Naive B cell (primary cell): ENCODE measurements at regions not wholly inside any gene's neighbourhood (a gene's known extent, or its start where the extent isn't known, plus 50 kb on each side); places are given as distances from the start of the nearest gene placed in this dataset.

Experiments
- ATAC-seq, 2 donors: fragments of 150-1000 bp; cut with Tn5 transposase; 2 replicates each; pipeline ENCODE4 v1.10.0; 2021; ENCODE audit warnings: low read depth in 2 of 2, mild to moderate bottlenecking in 2 of 2, moderate library complexity in 2 of 2
- DNase-seq: peaks from one replicate; pipeline ENCODE4 v3.0.0; 2022
- H3K27ac Mint-ChIP-seq, 6 donors: one replicate each; pipeline ENCODE4 v1.8.0; 2020 to 2022; ENCODE audit warnings: mild to moderate bottlenecking in 6 of 6, mixed read lengths in 6 of 6, moderate library complexity in 5 of 6, inconsistent platforms in 2 of 6
- H3K27me3 Mint-ChIP-seq, 3 donors: one replicate each; pipeline ENCODE4 v1.8.0; 2021 to 2022; ENCODE audit warnings: mixed read lengths in 3 of 3, mild to moderate bottlenecking in 1 of 3
- H3K36me3 Mint-ChIP-seq, 2 donors: one replicate each; pipeline ENCODE4 v1.8.0; 2020 to 2022; ENCODE audit warnings: mixed read lengths in 2 of 2, inconsistent platforms in 1 of 2, mild to moderate bottlenecking in 1 of 2
- H3K4me1 Mint-ChIP-seq, 3 donors: one replicate each; pipeline ENCODE4 v1.8.0; 2020 to 2022; ENCODE audit warnings: mixed read lengths in 3 of 3, inconsistent platforms in 1 of 3, mild to moderate bottlenecking in 1 of 3, moderate library complexity in 1 of 3
- H3K4me3 Mint-ChIP-seq, 8 donors: one replicate each; pipeline ENCODE4 v1.8.0; 2020 to 2022; ENCODE audit warnings: mild to moderate bottlenecking in 8 of 8, mixed read lengths in 8 of 8, moderate library complexity in 8 of 8, inconsistent platforms in 2 of 8
- H3K9me3 Mint-ChIP-seq, 7 donors: one replicate each; pipeline ENCODE4 v1.8.0; 2020 to 2022; ENCODE audit warnings: mixed read lengths in 7 of 7, mild to moderate bottlenecking in 5 of 7, inconsistent platforms in 2 of 7, moderate library complexity in 1 of 7

GRCh38 chr4:123802933-123803332 is 406.3 kb downstream of the SPRY1 start:
- H3K27me3 Mint-ChIP-seq: peaks cover 0 to 12% (median 5%) of the 10 kb centered on the region in 3 donors
- ATAC-seq: no peak

DNA sequence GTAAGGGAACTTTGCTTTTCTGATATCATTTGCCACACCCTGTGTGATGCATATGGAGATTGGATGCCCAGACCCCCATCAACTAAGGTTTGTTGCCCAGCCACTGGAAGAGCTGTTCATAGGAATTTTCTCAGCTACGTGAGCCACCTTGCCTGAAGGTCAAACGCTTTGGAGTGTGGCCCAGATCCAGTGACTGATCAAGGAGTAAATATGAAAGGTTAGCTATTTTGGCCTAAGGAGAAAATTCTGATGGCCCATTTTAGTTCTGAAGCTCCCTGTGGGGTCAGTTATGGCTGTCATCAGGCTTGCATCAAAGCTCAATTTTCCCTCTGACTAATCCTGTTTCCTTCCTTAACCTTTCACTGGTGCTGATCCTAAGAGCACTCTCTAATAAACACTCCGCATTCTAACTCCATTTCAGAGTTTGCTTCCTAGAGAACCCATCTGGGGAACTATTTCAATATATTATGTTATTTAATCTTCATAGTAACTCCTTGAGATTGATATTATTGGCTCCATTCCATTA is 407.7 kb downstream of the SPRY1 start:
- peaks cover 0 to 8% (median 2%) of the 10 kb centered on the region in 7 donors for H3K9me3 Mint-ChIP-seq
- H3K4me3 Mint-ChIP-seq: no peak overlapping the region
- H3K4me1 Mint-ChIP-seq: peaks cover 0 to 2% (median 0%) of the 10 kb centered on the region in 3 donors
- peaks cover 0 to 12% (median 5%) of the 10 kb centered on the region in 3 donors for H3K27me3 Mint-ChIP-seq
- DNase-seq (no peak), ATAC-seq (no peak)
- no peak overlapping the region for H3K27ac Mint-ChIP-seq
- peaks cover 0 to 3% of the 10 kb centered on the region in 2 donors for H3K36me3 Mint-ChIP-seq

More at GRCh38 chr4:123802933-123803332, 406.3 kb downstream of the SPRY1 start:
- DNase-seq: no peak
- Mint-ChIP-seq H3K36me3 (peaks cover 6 to 9% of the 10 kb centered on the region in 2 donors), H3K4me3 (no peak overlapping the region), H3K9me3 (peaks cover 0 to 21% (median 12%) of the 10 kb centered on the region in 7 donors), H3K27ac (no peak overlapping the region), H3K4me1 (peaks cover 0 to 2% (median 0%) of the 10 kb centered on the region in 3 donors)

- Mint-ChIP-seq H3K27ac (no peak overlapping the region), H3K4me1 (peaks cover under 1 to 2% (median 2%) of the 10 kb centered on the region in 3 donors), H3K9me3 (no peaks in the 10 kb centered on the region), H3K4me3 (no peak overlapping the region), H3K36me3 (no peaks in the 10 kb centered on the region), H3K27me3 (peaks cover 0 to 12% (median 5%) of the 10 kb centered on the region in 3 donors)
- ATAC-seq: no peak
- no peak for DNase-seq
Observed at GRCh38 chr4:123806056-123806455, 409.5 kb downstream of the SPRY1 start.

DNA sequence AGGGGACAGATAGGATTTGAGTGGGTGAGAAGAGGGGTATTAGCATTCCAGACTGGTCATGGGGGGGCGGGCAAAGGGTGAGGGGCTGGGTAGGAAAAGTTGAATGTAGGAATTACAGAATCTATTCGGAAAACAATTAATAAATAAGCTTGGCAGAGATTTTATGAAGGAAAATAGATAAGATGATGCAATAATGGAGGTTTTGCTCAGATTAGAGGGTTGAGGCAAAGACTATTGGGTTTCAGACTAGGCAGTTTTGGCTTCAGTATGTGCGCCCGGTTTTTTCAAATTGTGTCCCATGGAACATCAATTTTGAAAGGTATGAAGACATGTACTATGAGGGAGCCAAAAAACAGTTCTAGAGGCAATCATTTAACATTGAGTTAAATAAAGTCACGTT is 410.6 kb downstream of the SPRY1 start:
- Mint-ChIP-seq H3K36me3 (no peaks in the 10 kb centered on the region), H3K27me3 (peaks cover 0 to 10% (median 5%) of the 10 kb centered on the region in 3 donors), H3K27ac (peak overlapping the region in 1 of 6 donors; percentile 26), H3K4me1 (peaks cover 12 to 13% (median 13%) of the 10 kb centered on the region in 3 donors), H3K9me3 (no peaks in the 10 kb centered on the region), H3K4me3 (no peak overlapping the region)
- no peak for ATAC-seq
- DNase-seq: no peak

DNA sequence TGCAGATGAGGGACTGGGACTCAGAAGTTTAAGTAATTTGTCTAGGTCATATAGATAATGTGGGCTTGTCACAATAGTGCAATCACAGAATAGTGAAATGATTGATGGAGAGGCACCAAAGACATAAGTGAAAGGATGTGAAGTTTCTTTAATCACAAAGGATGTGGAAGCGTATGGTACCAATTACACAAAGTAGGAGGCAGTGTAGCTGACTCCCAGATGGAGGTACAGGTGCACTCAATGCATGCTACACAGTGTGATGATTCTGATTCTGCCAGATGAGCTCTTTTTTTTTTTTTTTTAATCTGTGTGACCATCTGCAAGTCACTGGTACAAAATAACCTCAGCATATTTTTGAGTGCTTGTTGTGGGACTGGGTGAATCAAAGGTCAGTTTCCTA is 411.3 kb downstream of the SPRY1 start:
- Mint-ChIP-seq H3K4me3 (no peak overlapping the region), H3K27me3 (peaks cover 0 to 3% (median 0%) of the 10 kb centered on the region in 3 donors), H3K9me3 (no peaks in the 10 kb centered on the region), H3K36me3 (no peaks in the 10 kb centered on the region), H3K27ac (peak overlapping the region in 1 of 6 donors; percentile 26), H3K4me1 (peaks cover 12 to 16% (median 12%) of the 10 kb centered on the region in 3 donors)
- ATAC-seq (no peak), DNase-seq (no peak)

- ATAC-seq: no peak
- DNase-seq: no peak
- Mint-ChIP-seq H3K36me3 (no peaks in the 10 kb centered on the region), H3K27me3 (no peaks in the 10 kb centered on the region), H3K4me1 (peaks cover 12 to 16% (median 12%) of the 10 kb centered on the region in 3 donors), H3K4me3 (no peak overlapping the region), H3K9me3 (no peaks in the 10 kb centered on the region), H3K27ac (no peak overlapping the region)
Observed at GRCh38 chr4:123809864-123810263, 413.3 kb downstream of the SPRY1 start.

DNA sequence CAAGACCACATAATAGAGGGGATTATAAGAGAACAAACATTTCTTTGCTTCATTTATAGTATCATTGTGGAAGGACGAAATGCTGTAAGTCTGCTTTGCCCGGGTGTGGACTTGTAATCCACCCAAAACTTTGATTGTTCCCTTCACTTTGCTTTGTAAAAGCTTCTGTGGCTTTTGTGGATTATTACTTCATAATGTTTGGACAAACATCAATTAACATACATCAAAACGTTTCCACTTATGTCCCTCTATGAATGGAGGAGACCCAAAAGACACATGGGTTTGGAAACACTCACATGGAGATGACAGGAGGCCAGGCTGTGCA is 415.4 kb downstream of the SPRY1 start:
- Mint-ChIP-seq H3K4me3 (peak overlapping the region; percentile 8 to 93 (median 89)), H3K4me1 (peaks cover 12 to 16% (median 12%) of the 10 kb centered on the region in 3 donors), H3K27ac (peak overlapping the region in 5 of 6 donors; percentile 39 to 84 (median 77)), H3K36me3 (no peaks in the 10 kb centered on the region), H3K27me3 (no peaks in the 10 kb centered on the region), H3K9me3 (no peaks in the 10 kb centered on the region)
- DNase-seq: no peak
- no peak for ATAC-seq

DNA sequence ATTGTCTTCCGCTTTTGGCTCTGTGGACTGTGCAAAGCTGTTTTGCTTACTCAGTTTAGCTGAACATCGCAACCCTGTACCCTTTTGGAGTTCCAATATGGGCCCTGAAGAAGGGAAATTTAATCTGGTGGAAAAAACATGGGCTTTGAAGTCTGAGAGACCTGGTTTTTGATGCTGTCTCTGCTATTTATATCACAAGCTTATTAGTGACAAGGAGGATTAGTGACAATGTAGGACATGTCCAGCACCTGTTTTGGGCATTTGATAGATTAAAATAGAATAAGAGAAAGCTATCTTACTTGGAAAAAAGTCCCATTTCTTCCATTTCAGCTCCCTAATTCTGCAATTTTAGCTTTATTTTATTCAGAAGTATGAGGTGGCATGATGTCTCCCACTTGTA is 417.3 kb downstream of the SPRY1 start:
- no peaks in the 10 kb centered on the region for H3K36me3 Mint-ChIP-seq
- H3K4me1 Mint-ChIP-seq: peaks cover 12 to 25% (median 17%) of the 10 kb centered on the region in 3 donors
- H3K4me3 Mint-ChIP-seq: no peak overlapping the region
- no peaks in the 10 kb centered on the region for H3K9me3 Mint-ChIP-seq
- ATAC-seq (no peak), DNase-seq (no peak)
- peaks cover 0 to 6% (median 0%) of the 10 kb centered on the region in 3 donors for H3K27me3 Mint-ChIP-seq
- H3K27ac Mint-ChIP-seq: peak overlapping the region in 1 of 6 donors; percentile 15

DNA sequence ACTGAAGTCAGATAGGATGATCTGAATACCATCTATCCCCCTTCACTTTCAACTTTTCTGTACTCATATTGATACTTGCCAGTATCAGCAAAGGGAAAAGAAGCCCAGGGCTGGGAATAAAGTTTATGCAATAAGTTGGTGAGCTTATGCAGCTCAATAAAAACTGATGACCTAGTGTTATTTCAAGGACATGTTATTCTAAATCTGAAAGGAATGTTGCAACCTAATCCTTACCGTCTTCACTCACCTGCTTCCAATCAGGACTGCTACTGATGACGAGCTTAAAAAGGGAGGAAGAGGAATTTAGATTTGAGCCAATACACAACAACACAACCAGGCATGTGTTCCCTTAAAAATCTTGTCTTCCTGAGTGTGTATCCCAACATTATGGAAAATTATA is 419.9 kb downstream of the SPRY1 start:
- no peaks in the 10 kb centered on the region for H3K36me3 Mint-ChIP-seq
- ATAC-seq (no peak), DNase-seq (no peak)
- no peaks in the 10 kb centered on the region for H3K9me3 Mint-ChIP-seq
- no peak overlapping the region for H3K27ac Mint-ChIP-seq
- H3K4me3 Mint-ChIP-seq: no peak overlapping the region
- peaks cover 0 to 6% (median 0%) of the 10 kb centered on the region in 3 donors for H3K27me3 Mint-ChIP-seq
- peaks cover 8 to 19% (median 13%) of the 10 kb centered on the region in 3 donors for H3K4me1 Mint-ChIP-seq

DNA sequence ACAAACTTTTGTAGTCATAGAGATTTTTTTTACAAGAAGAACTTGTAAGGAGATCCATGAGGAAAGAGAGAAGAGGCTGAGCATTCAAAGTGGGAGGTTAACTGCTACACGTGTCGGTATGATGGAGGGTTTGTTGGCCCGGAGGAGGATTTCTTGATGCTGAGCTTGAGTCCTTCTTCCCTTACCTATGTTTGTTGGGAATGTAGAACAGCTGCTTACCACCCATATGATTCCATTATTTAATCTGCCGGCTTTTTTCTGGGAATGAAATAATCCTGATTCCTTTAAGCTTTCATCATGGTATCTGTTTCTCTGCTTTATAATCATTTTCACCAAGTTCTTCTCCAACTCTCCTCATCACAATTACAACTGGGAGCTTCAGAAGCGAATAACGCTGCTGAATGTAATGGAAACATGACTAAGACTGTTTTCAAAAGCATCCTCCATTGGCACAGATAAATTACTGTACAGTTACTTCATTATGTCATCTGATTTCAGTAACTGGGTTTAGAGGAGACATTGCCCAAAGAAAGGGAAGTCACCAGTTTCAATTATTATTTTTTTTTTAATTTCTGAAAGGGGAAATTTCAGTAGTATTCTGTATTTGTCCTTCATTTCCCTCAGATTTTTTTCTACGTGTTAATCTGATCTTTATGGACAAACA is 420.6 kb downstream of the SPRY1 start:
- Mint-ChIP-seq H3K27me3 (peaks cover 0 to 6% (median 0%) of the 10 kb centered on the region in 3 donors), H3K4me1 (peaks cover under 1 to 12% (median 6%) of the 10 kb centered on the region in 3 donors), H3K9me3 (no peaks in the 10 kb centered on the region), H3K36me3 (no peaks in the 10 kb centered on the region), H3K27ac (no peak overlapping the region), H3K4me3 (no peak overlapping the region)
- ATAC-seq (peak in 1 of 2 donors; percentile 52), DNase-seq (no peak)

DNA sequence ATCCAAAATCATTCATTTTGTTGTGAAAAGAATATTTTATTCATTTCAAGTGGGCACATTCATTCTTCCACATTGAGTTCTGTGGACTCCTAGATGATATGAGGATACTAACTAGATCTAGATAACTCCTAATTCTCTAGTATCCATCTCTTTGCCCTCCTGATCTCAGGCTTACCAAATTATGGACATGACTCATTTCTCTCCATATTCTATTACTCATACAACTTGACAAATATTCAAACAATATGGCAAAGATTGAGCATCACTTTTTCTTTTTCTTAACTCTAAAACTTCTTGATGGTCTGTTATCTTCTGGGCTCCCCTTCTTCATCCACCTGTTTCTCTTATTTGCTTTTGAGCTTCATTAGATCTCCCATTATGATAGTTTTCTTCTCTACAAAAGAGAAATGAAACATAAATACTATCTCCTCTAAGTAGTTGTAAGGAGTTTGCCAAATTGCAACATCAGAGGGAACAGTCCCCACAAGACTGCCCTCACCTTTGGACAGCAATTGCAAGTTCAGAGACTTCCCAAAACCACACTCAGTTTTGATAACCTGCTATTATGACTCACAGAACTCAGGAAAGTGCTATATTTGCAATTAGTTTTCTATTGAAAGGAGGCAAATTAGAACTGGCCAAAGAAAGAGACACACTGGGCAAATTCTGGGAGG is 422.9 kb downstream of the SPRY1 start:
- peaks cover 0 to 15% (median 6%) of the 10 kb centered on the region in 3 donors for H3K27me3 Mint-ChIP-seq
- H3K9me3 Mint-ChIP-seq: no peaks in the 10 kb centered on the region
- peak overlapping the region in 1 of 6 donors; percentile 74 for H3K27ac Mint-ChIP-seq
- DNase-seq (no peak), ATAC-seq (no peak)
- H3K4me1 Mint-ChIP-seq: peaks cover 0 to 10% (median 5%) of the 10 kb centered on the region in 3 donors
- H3K4me3 Mint-ChIP-seq: no peak overlapping the region
- H3K36me3 Mint-ChIP-seq: no peaks in the 10 kb centered on the region

DNA sequence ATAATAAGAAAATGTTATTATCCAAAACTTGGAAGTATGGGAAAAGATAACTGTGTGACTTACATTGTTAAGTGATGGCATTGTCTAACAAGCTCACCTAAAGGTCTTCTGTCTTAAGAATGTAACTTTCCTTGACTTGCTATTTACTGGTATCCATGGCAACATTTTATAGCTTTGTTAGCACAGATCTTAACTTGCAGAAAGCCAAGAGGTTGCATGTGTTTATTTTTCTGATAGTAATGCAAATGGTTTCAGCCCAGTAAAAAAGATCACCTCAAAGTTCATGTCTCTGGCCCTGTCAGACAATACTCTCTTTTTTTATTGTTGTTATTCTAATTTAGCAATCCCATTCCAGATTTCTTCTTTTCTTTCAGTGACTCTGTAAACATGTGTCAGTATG is 425.3 kb downstream of the SPRY1 start:
- Mint-ChIP-seq H3K9me3 (no peaks in the 10 kb centered on the region), H3K27ac (no peak overlapping the region), H3K4me3 (no peak overlapping the region), H3K27me3 (peaks cover 0 to 15% (median 6%) of the 10 kb centered on the region in 3 donors), H3K36me3 (no peaks in the 10 kb centered on the region), H3K4me1 (peaks cover 0 to 10% (median 5%) of the 10 kb centered on the region in 3 donors)
- DNase-seq: no peak
- ATAC-seq: no peak

DNA sequence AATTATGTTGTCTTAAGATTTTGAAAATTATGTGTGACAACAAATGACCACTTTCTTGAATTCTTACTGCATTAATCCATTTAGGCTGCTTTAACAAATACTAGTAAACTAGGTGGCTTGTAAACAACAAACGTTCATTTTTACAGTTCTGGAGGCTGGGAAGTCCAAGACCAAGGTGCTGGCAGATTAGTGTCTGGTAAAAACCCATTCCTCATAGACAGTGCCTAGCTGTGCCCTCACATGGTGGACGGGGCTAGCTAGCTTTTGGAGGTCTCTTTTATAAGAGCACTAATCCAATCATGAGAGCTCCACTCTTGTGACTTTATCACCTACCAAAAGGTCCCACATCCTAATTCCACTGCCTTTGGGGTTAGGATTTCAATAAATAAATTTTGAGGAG is 425.8 kb downstream of the SPRY1 start:
- Mint-ChIP-seq H3K27ac (no peak overlapping the region), H3K4me3 (no peak overlapping the region), H3K36me3 (no peaks in the 10 kb centered on the region), H3K27me3 (peaks cover 0 to 15% (median 6%) of the 10 kb centered on the region in 3 donors), H3K9me3 (no peaks in the 10 kb centered on the region), H3K4me1 (peaks cover 0 to 6% (median 3%) of the 10 kb centered on the region in 3 donors)
- DNase-seq (no peak), ATAC-seq (no peak)

DNA sequence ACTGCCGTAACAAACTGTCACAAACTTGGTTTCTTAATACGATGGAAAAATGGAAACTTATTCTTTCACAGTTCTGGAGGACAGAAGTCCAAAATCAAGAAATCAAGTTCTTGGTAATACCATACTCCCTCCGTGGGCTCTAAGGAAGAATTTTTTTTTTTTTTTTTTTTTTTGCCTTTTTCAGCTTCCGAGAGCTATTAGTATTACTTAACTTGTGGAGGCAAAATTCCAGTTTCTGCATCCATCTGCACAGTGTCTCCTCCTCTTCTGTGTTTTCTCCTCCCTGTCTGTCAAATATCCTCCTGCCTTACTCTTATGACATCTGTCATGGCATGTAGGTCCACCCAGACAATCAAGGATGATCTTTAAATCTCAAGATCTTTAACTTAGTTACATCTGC is 426.6 kb downstream of the SPRY1 start:
- Mint-ChIP-seq H3K9me3 (no peaks in the 10 kb centered on the region), H3K27ac (no peak overlapping the region), H3K4me1 (no peaks in the 10 kb centered on the region), H3K36me3 (no peaks in the 10 kb centered on the region), H3K27me3 (peaks cover 0 to 14% (median 6%) of the 10 kb centered on the region in 3 donors), H3K4me3 (no peak overlapping the region)
- no peak for DNase-seq
- ATAC-seq: no peak
